ENCODE measurements at regions not wholly inside any gene's neighbourhood (a gene's known extent, or its start where the extent isn't known, plus 50 kb on each side); places are given as distances from the start of the nearest gene placed in this dataset.
"Not testable (repeated sequence)": the region's sequence is repeated elsewhere in the genome, so short reads cannot be mapped to it uniquely, and the experiment has no call there.

DNA sequence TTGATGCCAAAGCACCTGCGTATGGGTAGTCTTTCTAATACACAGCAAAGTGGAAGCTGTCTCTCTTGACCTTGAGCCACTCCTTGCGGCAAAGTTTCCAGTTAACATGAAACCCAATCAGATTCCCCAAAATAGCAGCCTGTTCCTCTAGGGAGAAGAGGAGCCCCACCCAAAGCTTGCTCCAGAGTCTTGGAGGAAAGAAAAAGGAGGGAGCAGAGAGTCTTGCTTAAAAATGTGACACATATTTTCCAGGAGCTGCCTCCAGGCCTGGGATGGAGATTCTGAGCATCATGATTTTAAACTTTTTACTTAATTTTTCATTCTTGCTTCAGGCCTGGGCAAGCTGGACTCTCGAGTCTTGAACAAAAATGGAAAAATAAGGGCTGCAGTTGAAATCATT is 223.5 kb upstream of the TNC start:
- TF ChIP-seq POLR2AphosphoS5 (IDR thresholded peaks at IDR 0.05) (no peak), CTCF (IDR thresholded peaks at IDR 0.05) (no peak), POLR2A (IDR thresholded peaks at IDR 0.05) (no peak), EP300 (IDR thresholded peaks at IDR 0.05) (no peak)
- Histone ChIP-seq H3K27me3 (no peaks in the 10 kb centered on the region), H3K9me3 (no peaks in the 10 kb centered on the region), H3K4me1 (no peaks in the 10 kb centered on the region), H3K36me3 (no peaks in the 10 kb centered on the region), H3K4me3 (no peak overlapping the region), H3K27ac (no peak overlapping the region)
- 80 to 82% methylated on average over 3 of the region's 3 CpGs for WGBS, 2 donors
- DNase-seq (no peak), ATAC-seq (ENCODE audit: low FRiP score in 2 of 2) (peak in 1 of 2 donors; percentile 75)

GRCh38 chr9:115347776-115348175 is 229.8 kb upstream of the TNC start:
- H3K27ac ChIP-seq; H3K4me3 ChIP-seq; H3K4me1 ChIP-seq; DNase-seq; H3K9me3 ChIP-seq; H3K36me3 ChIP-seq; ATAC-seq (ENCODE audit: low FRiP score in 2 of 2); H3K27me3 ChIP-seq: not testable (repeated sequence)
- 91% methylated on average over 2 of the region's 2 CpGs; no CpG with 5 or more reads in 1 of the 2 donors for WGBS, 2 donors

DNA sequence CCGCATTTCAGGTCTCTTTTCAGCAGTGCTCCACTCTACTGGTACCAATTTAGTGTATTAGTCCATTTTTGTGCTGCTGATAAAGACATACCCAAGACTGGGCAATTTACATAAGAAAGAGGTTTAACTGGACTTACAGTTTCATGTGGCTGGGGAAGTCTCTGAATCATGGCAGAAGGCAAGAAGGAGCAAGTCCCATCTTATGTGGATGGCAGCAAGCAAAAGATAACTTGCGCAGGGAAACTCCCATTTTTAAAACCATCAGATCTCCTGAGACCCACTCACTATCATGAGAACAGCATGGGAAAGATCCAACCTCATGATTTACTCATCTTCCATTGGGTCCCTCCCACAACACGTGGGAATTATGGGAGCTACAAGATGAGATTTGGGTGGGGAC is 231.0 kb upstream of the TNC start:
- not testable (repeated sequence) for H3K27ac ChIP-seq; DNase-seq; ATAC-seq (ENCODE audit: low FRiP score in 2 of 2); H3K4me1 ChIP-seq; H3K27me3 ChIP-seq; H3K4me3 ChIP-seq; H3K36me3 ChIP-seq; H3K9me3 ChIP-seq
- 89 to 92% methylated on average over 3 of the region's 3 CpGs for WGBS, 2 donors

DNA sequence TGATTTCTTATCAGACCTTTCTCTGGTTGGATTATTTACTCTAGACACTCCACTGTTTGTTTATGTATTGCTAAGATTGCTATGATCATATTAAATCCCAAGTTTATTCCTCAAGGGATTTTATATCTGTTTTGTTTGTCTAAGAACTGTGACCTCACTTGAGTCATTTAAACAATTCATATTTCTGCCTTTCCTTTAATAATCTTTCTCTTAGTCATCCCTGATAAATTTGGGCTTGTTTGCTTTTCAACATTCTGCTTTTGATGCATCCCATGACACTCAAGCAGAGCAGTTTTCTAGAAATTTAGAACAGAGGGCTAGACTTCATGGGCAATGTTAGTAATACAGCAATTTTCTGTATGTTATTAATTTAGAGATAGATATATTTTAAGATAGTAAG is 231.6 kb upstream of the TNC start:
- TF ChIP-seq CTCF (IDR thresholded peaks at IDR 0.05) (no peak), POLR2A (IDR thresholded peaks at IDR 0.05) (no peak), EP300 (IDR thresholded peaks at IDR 0.05) (no peak), POLR2AphosphoS5 (IDR thresholded peaks at IDR 0.05) (no peak)
- no peaks in the 10 kb centered on the region for H3K27me3 ChIP-seq
- H3K9me3 ChIP-seq = peaks cover 0 to 5% (median 0%) of the 10 kb centered on the region in 4 donors
- no peak overlapping the region for H3K4me3 ChIP-seq
- ATAC-seq (ENCODE audit: low FRiP score in 2 of 2) (no peak), DNase-seq (no peak)
- H3K27ac ChIP-seq = no peak overlapping the region
- H3K36me3 ChIP-seq = no peaks in the 10 kb centered on the region
- no peaks in the 10 kb centered on the region for H3K4me1 ChIP-seq

GRCh38 chr9:115350548-115350947 is 232.6 kb upstream of the TNC start:
- peaks cover 0 to 5% (median 0%) of the 10 kb centered on the region in 4 donors for H3K9me3 ChIP-seq
- ATAC-seq (ENCODE audit: low FRiP score in 2 of 2) (no peak), DNase-seq (no peak)
- WGBS, 2 donors = 88 to 89% methylated on average over 2 of the region's 2 CpGs
- no peak overlapping the region for H3K4me3 ChIP-seq
- no peak overlapping the region for H3K27ac ChIP-seq
- H3K27me3 ChIP-seq = no peaks in the 10 kb centered on the region
- H3K4me1 ChIP-seq = no peaks in the 10 kb centered on the region
- TF ChIP-seq CTCF (IDR thresholded peaks at IDR 0.05) (no peak), EP300 (IDR thresholded peaks at IDR 0.05) (no peak), POLR2A (IDR thresholded peaks at IDR 0.05) (no peak), POLR2AphosphoS5 (IDR thresholded peaks at IDR 0.05) (no peak)
- no peaks in the 10 kb centered on the region for H3K36me3 ChIP-seq

GRCh38 chr9:115353681-115354080 is 235.7 kb upstream of the TNC start:
- no peaks in the 10 kb centered on the region for H3K9me3 ChIP-seq
- no peak overlapping the region for H3K4me3 ChIP-seq
- DNase-seq (no peak), ATAC-seq (ENCODE audit: low FRiP score in 2 of 2) (no peak)
- H3K4me1 ChIP-seq = no peaks in the 10 kb centered on the region
- no peak overlapping the region for H3K27ac ChIP-seq
- TF ChIP-seq CTCF (IDR thresholded peaks at IDR 0.05) = no peak
- no peak for TF ChIP-seq POLR2A (IDR thresholded peaks at IDR 0.05)
- TF ChIP-seq POLR2AphosphoS5 (IDR thresholded peaks at IDR 0.05) = no peak
- TF ChIP-seq EP300 (IDR thresholded peaks at IDR 0.05) = no peak
- no peaks in the 10 kb centered on the region for H3K36me3 ChIP-seq
- WGBS, 2 donors = 50 to 70% methylated on average over 3 of the region's 3 CpGs
- H3K27me3 ChIP-seq = no peaks in the 10 kb centered on the region

Measured in upper lobe of left lung (tissue), 6 donors.